Thymus (tissue), 11 donors: ENCODE measurements at regions not wholly inside any gene's neighbourhood (a gene's known extent, or its start where the extent isn't known, plus 50 kb on each side); places are given as distances from the start of the nearest gene placed in this dataset.

ENCODE experiments used
- DNase-seq, 9 donors: peaks; one replicate each; pipeline ENCODE4 v3.0.0-alpha.2; 2013; ENCODE audit warnings: low spot score in 9 of 9, low read depth in 6 of 9, missing footprints in 1 of 9
- H3K27ac ChIP-seq, 2 donors: one replicate each; pipeline ENCODE4 v1.5.1; 2013; ENCODE audit warnings: control low read depth in 1 of 2, low read depth in 1 of 2, low read length in 1 of 2, mild to moderate bottlenecking in 1 of 2, moderate library complexity in 1 of 2
- H3K27me3 ChIP-seq, 2 donors: one replicate each; pipeline ENCODE4 v1.5.1; 2013; ENCODE audit warnings: low read length in 1 of 2; ENCODE audit not compliant: control insufficient read depth in 2 of 2, insufficient read depth in 1 of 2
- H3K36me3 ChIP-seq, 2 donors: one replicate each; pipeline ENCODE4 v1.5.1; 2013; ENCODE audit warnings: low read length in 1 of 2, mild to moderate bottlenecking in 1 of 2, moderate library complexity in 1 of 2; ENCODE audit not compliant: control insufficient read depth in 2 of 2, insufficient read depth in 2 of 2
- H3K4me1 ChIP-seq, 2 donors: one replicate each; pipeline ENCODE4 v1.5.1; 2013; ENCODE audit warnings: low read length in 2 of 2; ENCODE audit not compliant: control insufficient read depth in 2 of 2, insufficient read depth in 2 of 2
- H3K4me3 ChIP-seq, 2 donors: one replicate each; pipeline ENCODE4 v1.5.1; 2013; ENCODE audit warnings: low read length in 2 of 2, control low read depth in 1 of 2, mild to moderate bottlenecking in 1 of 2
- H3K9me3 ChIP-seq, 2 donors: one replicate each; pipeline ENCODE4 v1.5.1; 2013; ENCODE audit warnings: low read length in 1 of 2, mild to moderate bottlenecking in 1 of 2; ENCODE audit not compliant: control insufficient read depth in 2 of 2, insufficient read depth in 1 of 2
- WGBS: extraction: QIAGEN DNeasy Blood & Tissue Kit; methylation state at CpG from one replicate; pipeline ENCODE4 v1.1.7; 2013; 5-methylcytosine and 5-hydroxymethylcytosine counted together
- donor health status: healthy.

GRCh38 chr5:4222821-4223220, 627.2 kb downstream of the IRX1 start:
- Histone ChIP-seq H3K27me3 (peaks cover 0 to 3% of the 10 kb centered on the region in 2 donors), H3K4me3 (no peak overlapping the region), H3K27ac (no peak overlapping the region), H3K9me3 (no peaks in the 10 kb centered on the region), H3K36me3 (no peaks in the 10 kb centered on the region), H3K4me1 (no peaks in the 10 kb centered on the region)
- 93% methylated on average over 15 of the region's 15 CpGs for WGBS
- DNase-seq = no peak

GRCh38 chr5:4225741-4226140, 630.1 kb downstream of the IRX1 start:
- 92% methylated on average over 5 of the region's 5 CpGs for WGBS
- Histone ChIP-seq H3K9me3 (no peaks in the 10 kb centered on the region), H3K36me3 (no peaks in the 10 kb centered on the region), H3K27me3 (peaks cover 2 to 3% of the 10 kb centered on the region in 2 donors), H3K4me3 (no peak overlapping the region), H3K4me1 (no peaks in the 10 kb centered on the region), H3K27ac (no peak overlapping the region)
- DNase-seq = no peak

- Histone ChIP-seq H3K4me1 (no peaks in the 10 kb centered on the region), H3K27ac (no peak overlapping the region), H3K9me3 (no peaks in the 10 kb centered on the region), H3K36me3 (no peaks in the 10 kb centered on the region), H3K4me3 (no peak overlapping the region), H3K27me3 (peaks cover 3 to 7% of the 10 kb centered on the region in 2 donors)
- no peak for DNase-seq
- WGBS = 92% methylated on average over 5 of the region's 5 CpGs
Observed at GRCh38 chr5:4226565-4226964, 630.9 kb downstream of the IRX1 start.

- Histone ChIP-seq H3K36me3 (no peaks in the 10 kb centered on the region), H3K4me1 (no peaks in the 10 kb centered on the region), H3K27ac (no peak overlapping the region), H3K4me3 (no peak overlapping the region), H3K9me3 (peaks cover 0 to 2% of the 10 kb centered on the region in 2 donors), H3K27me3 (peaks cover 0 to 7% of the 10 kb centered on the region in 2 donors)
- WGBS = 95% methylated on average over 6 of the region's 6 CpGs
- no peak for DNase-seq
Observed at GRCh38 chr5:4228708-4229107, 633.1 kb downstream of the IRX1 start.

- Histone ChIP-seq H3K4me1 (no peaks in the 10 kb centered on the region), H3K36me3 (no peaks in the 10 kb centered on the region), H3K27ac (no peak overlapping the region), H3K9me3 (peaks cover 2 to 3% of the 10 kb centered on the region in 2 donors), H3K27me3 (peaks cover 0 to 7% of the 10 kb centered on the region in 2 donors), H3K4me3 (no peak overlapping the region)
- DNase-seq = no peak
- 88% methylated on average over 17 of the region's 17 CpGs for WGBS
Observed at GRCh38 chr5:4229414-4230292, 634.0 kb downstream of the IRX1 start.

- peaks cover 0 to 7% of the 10 kb centered on the region in 2 donors for H3K27me3 ChIP-seq
- no peak overlapping the region for H3K4me3 ChIP-seq
- no peaks in the 10 kb centered on the region for H3K4me1 ChIP-seq
- H3K9me3 ChIP-seq = peaks cover 2 to 3% of the 10 kb centered on the region in 2 donors
- H3K27ac ChIP-seq = no peak overlapping the region
- DNase-seq = no peak
- 84% methylated on average over 15 of the region's 15 CpGs for WGBS
- H3K36me3 ChIP-seq = no peaks in the 10 kb centered on the region
Observed at GRCh38 chr5:4230471-4230785, 634.8 kb downstream of the IRX1 start.

GRCh38 chr5:4230786-4231641, 635.4 kb downstream of the IRX1 start:
- Histone ChIP-seq H3K9me3 (peaks cover 2 to 3% of the 10 kb centered on the region in 2 donors), H3K4me3 (no peak overlapping the region), H3K27ac (no peak overlapping the region), H3K4me1 (no peaks in the 10 kb centered on the region), H3K36me3 (no peaks in the 10 kb centered on the region), H3K27me3 (peaks cover 0 to 7% of the 10 kb centered on the region in 2 donors)
- DNase-seq = no peak
- WGBS = 84% methylated on average over 23 of the region's 23 CpGs

- no peaks in the 10 kb centered on the region for H3K4me1 ChIP-seq
- 95% methylated on average over 1 of the region's 1 CpG for WGBS
- H3K36me3 ChIP-seq = no peaks in the 10 kb centered on the region
- H3K4me3 ChIP-seq = no peak overlapping the region
- no peak overlapping the region for H3K27ac ChIP-seq
- H3K9me3 ChIP-seq = peaks cover 2 to 3% of the 10 kb centered on the region in 2 donors
- DNase-seq = no peak
- peaks cover 0 to 7% of the 10 kb centered on the region in 2 donors for H3K27me3 ChIP-seq
Observed at GRCh38 chr5:4232084-4232483, 636.5 kb downstream of the IRX1 start.

GRCh38 chr5:4233671-4234070, 638.0 kb downstream of the IRX1 start:
- Histone ChIP-seq H3K36me3 (no peaks in the 10 kb centered on the region), H3K4me3 (no peak overlapping the region), H3K27me3 (peaks cover 0 to 7% of the 10 kb centered on the region in 2 donors), H3K27ac (no peak overlapping the region), H3K9me3 (peaks cover 2 to 3% of the 10 kb centered on the region in 2 donors), H3K4me1 (no peaks in the 10 kb centered on the region)
- DNase-seq = no peak
- 77% methylated on average over 5 of the region's 5 CpGs for WGBS
